ENCODE measurements at regions not wholly inside any gene's neighbourhood (a gene's known extent, or its start where the extent isn't known, plus 50 kb on each side); places are given as distances from the start of the nearest gene placed in this dataset.

- no peaks in the 10 kb centered on the region for H3K4me1 ChIP-seq
- no peak overlapping the region for H3K27ac ChIP-seq (replicated peaks)
- DNase-seq = no peak
- no peaks in the 10 kb centered on the region for H3K36me3 ChIP-seq
- H3K27me3 ChIP-seq (ENCODE audit: low read depth) = peaks cover 23% of the 10 kb centered on the region
- no peaks in the 10 kb centered on the region for H3K9me3 ChIP-seq (replicated peaks)
- H3K4me3 ChIP-seq = no peak overlapping the region
- intact Hi-C loops (cut with micrococcal nuclease) = no loop called here
- TF ChIP-seq CTCF (IDR thresholded peaks at IDR 0.05; ENCODE audit: borderline replicate concordance) = no peak
These were observed 183.1 kb upstream of the PRSS58 start for GRCh38 chr7:142440906-142441411.

DNA sequence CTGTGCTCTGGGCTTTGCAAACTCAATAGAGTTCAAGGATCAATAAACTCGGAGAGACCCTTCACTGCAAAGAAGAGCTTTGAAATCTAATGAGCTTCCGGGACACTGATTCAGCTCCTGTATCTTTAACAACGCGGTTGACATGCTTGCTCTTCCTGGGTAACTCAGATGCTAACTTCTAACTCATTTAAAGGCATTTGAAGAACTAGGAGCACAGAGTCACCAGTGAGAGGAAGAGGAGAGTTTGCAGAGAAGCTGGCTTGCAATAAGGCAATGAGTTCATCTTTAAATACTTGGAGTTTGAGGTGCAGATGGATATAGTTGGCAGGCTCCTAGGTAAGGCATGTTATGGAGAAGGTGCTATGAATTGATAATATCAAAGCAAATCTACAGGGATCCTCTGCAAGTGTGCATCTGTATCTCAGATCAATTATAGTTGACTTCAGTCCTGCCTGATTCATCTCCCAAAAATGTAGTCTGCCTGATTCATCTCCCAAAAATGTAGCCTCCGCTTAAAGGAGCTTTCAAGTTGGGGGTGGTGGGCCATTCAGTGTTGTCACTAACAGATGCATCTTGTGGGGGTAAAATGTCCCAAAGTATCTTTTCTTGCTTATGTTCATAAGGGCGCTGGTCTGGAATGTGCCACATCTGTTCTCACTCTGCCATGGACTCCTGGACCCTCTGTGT is 182.5 kb upstream of the PRSS58 start:
- Histone ChIP-seq H3K4me3 (no peak overlapping the region), H3K27me3 (ENCODE audit: low read depth) (peaks cover 20% of the 10 kb centered on the region), H3K36me3 (no peaks in the 10 kb centered on the region), H3K4me1 (no peaks in the 10 kb centered on the region), H3K9me3 (replicated peaks) (no peaks in the 10 kb centered on the region), H3K27ac (replicated peaks) (no peak overlapping the region)
- intact Hi-C loops (cut with micrococcal nuclease) = no loop called here
- DNase-seq = no peak
- no peak for TF ChIP-seq CTCF (IDR thresholded peaks at IDR 0.05; ENCODE audit: borderline replicate concordance)

- no peaks in the 10 kb centered on the region for H3K36me3 ChIP-seq
- no peak for TF ChIP-seq CTCF (IDR thresholded peaks at IDR 0.05; ENCODE audit: borderline replicate concordance)
- H3K9me3 ChIP-seq (replicated peaks) = no peaks in the 10 kb centered on the region
- DNase-seq = no peak
- H3K4me3 ChIP-seq = no peak overlapping the region
- peaks cover 15% of the 10 kb centered on the region for H3K27me3 ChIP-seq (ENCODE audit: low read depth)
- H3K4me1 ChIP-seq = no peaks in the 10 kb centered on the region
- H3K27ac ChIP-seq (replicated peaks) = no peak overlapping the region
- intact Hi-C loops (cut with micrococcal nuclease) = no loop called here
These were observed 181.9 kb upstream of the PRSS58 start for GRCh38 chr7:142439739-142440138.

- intact Hi-C loops (cut with micrococcal nuclease) = no loop called here
- no peak for DNase-seq
- no peak overlapping the region for H3K4me3 ChIP-seq
- no peak for TF ChIP-seq CTCF (IDR thresholded peaks at IDR 0.05; ENCODE audit: borderline replicate concordance)
- no peaks in the 10 kb centered on the region for H3K4me1 ChIP-seq
- no peaks in the 10 kb centered on the region for H3K9me3 ChIP-seq (replicated peaks)
- H3K27ac ChIP-seq (replicated peaks) = no peak overlapping the region
- H3K36me3 ChIP-seq = no peaks in the 10 kb centered on the region
- H3K27me3 ChIP-seq (ENCODE audit: low read depth) = peaks cover 15% of the 10 kb centered on the region
These were observed 181.2 kb upstream of the PRSS58 start for GRCh38 chr7:142438923-142439515.

DNA sequence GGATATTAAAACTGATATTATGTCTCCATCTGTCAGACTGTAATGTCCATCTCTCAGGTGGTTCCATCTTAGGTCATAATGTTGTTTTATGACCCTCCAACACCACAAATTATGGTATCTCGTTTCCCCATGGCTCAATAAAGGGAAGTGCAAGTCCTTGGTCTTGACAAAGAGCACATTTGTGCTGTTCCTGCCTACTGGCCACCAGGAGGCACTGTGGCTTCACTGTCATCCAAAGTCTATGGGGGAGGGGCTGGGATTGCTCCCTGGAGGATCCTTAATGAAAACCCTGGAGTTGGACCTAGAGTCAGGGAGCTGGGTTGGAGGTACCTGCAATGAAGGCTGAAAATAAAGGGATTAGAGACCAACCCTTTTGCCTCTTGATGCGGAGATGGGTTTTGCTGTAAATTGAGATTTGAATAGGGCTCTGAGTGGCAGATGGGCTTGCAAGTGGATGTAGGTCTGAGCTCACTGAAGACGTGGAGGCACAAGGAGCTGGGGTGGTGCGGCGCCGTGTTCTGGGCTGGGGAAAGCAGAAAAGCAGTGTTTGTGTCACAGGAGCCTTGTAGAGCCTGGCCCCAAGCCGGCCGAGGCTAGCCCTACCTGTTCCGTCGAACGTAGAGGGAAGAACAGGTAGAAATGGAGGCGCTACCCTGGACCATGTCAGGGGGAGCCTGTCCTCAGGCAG is 180.5 kb upstream of the PRSS58 start:
- no peak for TF ChIP-seq CTCF (IDR thresholded peaks at IDR 0.05; ENCODE audit: borderline replicate concordance)
- intact Hi-C loops (cut with micrococcal nuclease) = no loop called here
- Histone ChIP-seq H3K4me1 (no peaks in the 10 kb centered on the region), H3K4me3 (no peak overlapping the region), H3K27me3 (ENCODE audit: low read depth) (peaks cover 15% of the 10 kb centered on the region), H3K36me3 (no peaks in the 10 kb centered on the region), H3K9me3 (replicated peaks) (no peaks in the 10 kb centered on the region), H3K27ac (replicated peaks) (no peak overlapping the region)
- DNase-seq = no peak

Measured in left ventricle myocardium inferior (tissue), 1 donor.